ENCODE measurements at regions not wholly inside any gene's neighbourhood (a gene's known extent, or its start where the extent isn't known, plus 50 kb on each side); places are given as distances from the start of the nearest gene placed in this dataset.

DNA sequence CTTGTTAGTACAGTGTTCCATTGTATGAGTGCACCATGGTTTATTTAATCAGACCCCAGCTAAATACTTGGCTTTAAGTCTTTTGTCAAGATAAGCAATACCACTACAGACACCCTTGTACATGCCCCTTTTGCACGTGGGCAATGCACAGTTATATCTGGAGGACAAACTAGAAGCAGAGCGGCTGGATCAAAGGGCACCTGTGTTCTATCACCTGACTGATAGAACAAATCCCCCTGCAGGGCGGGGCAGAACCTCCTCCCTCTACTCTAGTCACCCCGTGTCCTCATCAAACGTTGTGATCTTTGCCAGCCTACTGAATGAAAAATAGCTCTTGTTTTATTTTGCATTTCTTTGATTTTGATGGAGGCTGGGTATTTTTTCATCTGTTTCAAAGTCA lies 314.9 kb downstream of the TLE3 start:
- no peak for DNase-seq (ENCODE audit: low spot score in 2 of 2)
- no peaks in the 10 kb centered on the region for H3K9me3 ChIP-seq
- intact Hi-C loops (cut with DNase I; ENCODE audit: low total_unique reads) = no loop called here
- H3K27ac ChIP-seq = no peak overlapping the region
- no peaks in the 10 kb centered on the region for H3K4me1 ChIP-seq
- H3K4me3 ChIP-seq = no peak overlapping the region
- H3K27me3 ChIP-seq = no peaks in the 10 kb centered on the region
- no peaks in the 10 kb centered on the region for H3K36me3 ChIP-seq
- no peak for TF ChIP-seq POLR2A (IDR thresholded peaks at IDR 0.05)
- TF ChIP-seq, protein P1, sequence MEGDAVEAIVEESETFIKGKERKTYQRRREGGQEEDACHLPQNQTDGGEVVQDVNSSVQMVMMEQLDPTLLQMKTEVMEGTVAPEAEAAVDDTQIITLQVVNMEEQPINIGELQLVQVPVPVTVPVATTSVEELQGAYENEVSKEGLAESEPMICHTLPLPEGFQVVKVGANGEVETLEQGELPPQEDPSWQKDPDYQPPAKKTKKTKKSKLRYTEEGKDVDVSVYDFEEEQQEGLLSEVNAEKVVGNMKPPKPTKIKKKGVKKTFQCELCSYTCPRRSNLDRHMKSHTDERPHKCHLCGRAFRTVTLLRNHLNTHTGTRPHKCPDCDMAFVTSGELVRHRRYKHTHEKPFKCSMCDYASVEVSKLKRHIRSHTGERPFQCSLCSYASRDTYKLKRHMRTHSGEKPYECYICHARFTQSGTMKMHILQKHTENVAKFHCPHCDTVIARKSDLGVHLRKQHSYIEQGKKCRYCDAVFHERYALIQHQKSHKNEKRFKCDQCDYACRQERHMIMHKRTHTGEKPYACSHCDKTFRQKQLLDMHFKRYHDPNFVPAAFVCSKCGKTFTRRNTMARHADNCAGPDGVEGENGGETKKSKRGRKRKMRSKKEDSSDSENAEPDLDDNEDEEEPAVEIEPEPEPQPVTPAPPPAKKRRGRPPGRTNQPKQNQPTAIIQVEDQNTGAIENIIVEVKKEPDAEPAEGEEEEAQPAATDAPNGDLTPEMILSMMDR (IDR thresholded peaks at IDR 0.05) = no peak
- no peak for TF ChIP-seq POLR2AphosphoS5 (IDR thresholded peaks at IDR 0.05)

DNA sequence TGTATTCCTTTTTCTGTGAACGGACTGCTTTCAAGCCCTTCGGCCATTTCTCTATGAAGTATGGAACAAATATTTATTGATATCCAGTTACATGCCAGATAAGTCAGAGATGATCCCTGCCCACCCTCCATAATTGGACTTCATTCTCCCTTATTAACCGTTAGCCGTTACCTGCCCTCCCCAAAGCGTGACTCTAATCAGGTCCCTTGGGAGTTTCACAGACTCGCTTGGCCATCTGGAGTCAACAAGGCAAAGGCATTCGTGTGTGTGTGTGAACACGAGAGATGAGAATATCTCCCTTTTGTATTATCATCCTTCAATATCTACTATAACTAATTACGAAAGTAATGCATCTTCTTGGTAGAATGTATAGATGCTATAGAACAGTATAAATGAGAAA lies 314.5 kb downstream of the TLE3 start:
- Histone ChIP-seq H3K36me3 (no peaks in the 10 kb centered on the region), H3K9me3 (no peaks in the 10 kb centered on the region), H3K27ac (no peak overlapping the region), H3K27me3 (no peaks in the 10 kb centered on the region), H3K4me1 (no peaks in the 10 kb centered on the region), H3K4me3 (no peak overlapping the region)
- no peak for TF ChIP-seq POLR2A (IDR thresholded peaks at IDR 0.05)
- TF ChIP-seq, protein P1 (IDR thresholded peaks at IDR 0.05) = no peak
- TF ChIP-seq POLR2AphosphoS5 (IDR thresholded peaks at IDR 0.05) = no peak
- DNase-seq (ENCODE audit: low spot score in 2 of 2) = no peak
- intact Hi-C loops (cut with DNase I; ENCODE audit: low total_unique reads) = no loop called here

- H3K27me3 ChIP-seq = no peaks in the 10 kb centered on the region
- no peaks in the 10 kb centered on the region for H3K36me3 ChIP-seq
- no peak overlapping the region for H3K27ac ChIP-seq
- no peaks in the 10 kb centered on the region for H3K9me3 ChIP-seq
- no peak for TF ChIP-seq POLR2AphosphoS5 (IDR thresholded peaks at IDR 0.05)
- DNase-seq (ENCODE audit: low spot score in 2 of 2) = no peak
- no peaks in the 10 kb centered on the region for H3K4me1 ChIP-seq
- intact Hi-C loops (cut with DNase I; ENCODE audit: low total_unique reads) = loop anchor here (5.0 kb wide), 1 partner anchor 477 kb away; no protein-coding TSS in a partner anchor
- H3K4me3 ChIP-seq = no peak overlapping the region
Measured at GRCh38 chr15:69784798-69785566, 312.7 kb downstream of the TLE3 start.

- Histone ChIP-seq H3K4me3 (no peak overlapping the region), H3K27ac (no peak overlapping the region), H3K9me3 (peaks cover 0 to 3% of the 10 kb centered on the region in 2 donors), H3K27me3 (no peaks in the 10 kb centered on the region), H3K36me3 (no peaks in the 10 kb centered on the region), H3K4me1 (no peaks in the 10 kb centered on the region)
- TF ChIP-seq, protein P1 (IDR thresholded peaks at IDR 0.05) = no peak
- TF ChIP-seq POLR2A (IDR thresholded peaks at IDR 0.05) (no peak), POLR2AphosphoS5 (IDR thresholded peaks at IDR 0.05) (no peak)
- DNase-seq (ENCODE audit: low spot score in 2 of 2) = no peak
- intact Hi-C loops (cut with DNase I; ENCODE audit: low total_unique reads) = loop anchor here (5.0 kb wide), 1 partner anchor 476 kb away; no protein-coding TSS in a partner anchor
Measured at GRCh38 chr15:69786136-69786701, 311.5 kb downstream of the TLE3 start.

DNA sequence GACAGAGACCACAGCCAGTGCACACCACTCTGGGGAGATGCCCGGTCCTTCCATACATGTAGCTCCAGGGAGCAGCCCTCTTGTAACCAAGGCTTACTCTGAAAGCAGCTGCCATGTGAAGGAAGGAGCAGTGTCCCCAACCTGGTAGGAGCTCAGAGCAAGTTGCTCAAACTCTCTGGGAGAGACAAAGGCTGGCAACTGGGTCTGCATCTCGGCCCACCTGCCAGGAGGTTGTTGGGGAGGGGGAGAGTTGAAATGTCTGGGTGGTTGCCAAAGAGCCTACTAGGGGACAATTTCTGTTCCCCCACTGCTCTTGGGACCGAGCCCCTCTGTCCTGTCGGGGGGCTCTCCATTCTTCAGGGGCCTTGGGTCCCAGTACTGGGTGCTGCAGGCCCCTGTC lies 309.9 kb downstream of the TLE3 start:
- no peaks in the 10 kb centered on the region for H3K27me3 ChIP-seq
- no peaks in the 10 kb centered on the region for H3K4me1 ChIP-seq
- no peak overlapping the region for H3K4me3 ChIP-seq
- H3K9me3 ChIP-seq = peaks cover 7% of the 10 kb centered on the region in 2 donors
- no peak for DNase-seq (ENCODE audit: low spot score in 2 of 2)
- H3K27ac ChIP-seq = no peak overlapping the region
- intact Hi-C loops (cut with DNase I; ENCODE audit: low total_unique reads) = loop anchor here (5.0 kb wide), 1 partner anchor 475 kb away; no protein-coding TSS in a partner anchor
- TF ChIP-seq POLR2A (IDR thresholded peaks at IDR 0.05) = no peak
- TF ChIP-seq, protein P1 (IDR thresholded peaks at IDR 0.05) = no peak
- no peak for TF ChIP-seq POLR2AphosphoS5 (IDR thresholded peaks at IDR 0.05)
- H3K36me3 ChIP-seq = no peaks in the 10 kb centered on the region
